GM12878 (cell line): ENCODE measurements at regions not wholly inside any gene's neighbourhood (a gene's known extent, or its start where the extent isn't known, plus 50 kb on each side); places are given as distances from the start of the nearest gene placed in this dataset.

ENCODE experiments used
- IRF4 ChIP-seq: IDR thresholded peaks from 2 replicates; pipeline ENCODE4 v1.6.1; 2011; ENCODE audit warnings: low read depth, low read length
- NFYA ChIP-seq: IDR thresholded peaks from 2 replicates; pipeline ENCODE4 v1.6.1; 2011; ENCODE audit warnings: low read depth, mild to moderate bottlenecking, low read length, improper control_type of control experiment, borderline replicate concordance
- NR2C1 ChIP-seq: fragments of 450-650 bp; IDR thresholded peaks from 2 replicates; pipeline ENCODE4 v1.6.1; 2017; ENCODE audit warnings: antibody characterized with exemption, mild to moderate bottlenecking, moderate library complexity
- NR2F1 ChIP-seq: fragments of 450-650 bp; conservative IDR thresholded peaks from 2 replicates; pipeline ENCODE4 v1.6.1; 2017; ENCODE audit warnings: mild to moderate bottlenecking
- SREBF2 ChIP-seq: IDR thresholded peaks from 2 replicates; pipeline ENCODE4 v1.6.1; 2012; ENCODE audit warnings: mild to moderate bottlenecking, low read length
- ZBTB11 ChIP-seq: fragments of 450-650 bp; formaldehyde crosslinking; IDR thresholded peaks from 2 replicates; pipeline ENCODE4 v1.5.0; 2022; ENCODE audit warnings: mild to moderate bottlenecking, missing genetic modification characterization
- ZNF687 ChIP-seq: fragments of 450-650 bp; IDR thresholded peaks from 2 replicates; pipeline ENCODE4 v1.6.1; 2017; ENCODE audit warnings: mild to moderate bottlenecking, moderate library complexity

DNA sequence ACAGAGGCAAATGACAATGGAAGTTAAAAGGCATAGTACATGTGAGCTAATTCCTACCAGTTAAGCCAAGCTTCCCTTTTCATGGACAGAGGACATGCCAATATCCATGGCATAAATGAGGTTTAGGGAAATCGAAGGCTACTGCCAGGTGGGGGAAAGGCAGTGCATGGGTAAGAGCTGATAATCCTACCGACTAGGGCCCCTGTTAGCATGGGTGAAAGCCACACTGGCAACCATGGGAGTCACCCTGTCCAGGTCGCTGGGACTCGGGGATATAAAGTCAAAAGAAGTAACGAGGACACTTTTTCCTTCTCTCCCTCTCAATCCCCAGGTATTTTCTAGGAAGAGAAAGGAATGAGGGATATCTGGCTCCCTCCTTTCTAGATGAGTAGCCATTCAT is 83.7 kb upstream of the CDH19 start (continued):
- TF ChIP-seq ZBTB11 (CRISPR knock-in tag) (no peak), NR2C1 (no peak), IRF4 (no peak), NFYA (no peak), SREBF2 (no peak), ZNF687 (no peak), NR2F1 (no peak)
